Thoracic aorta (tissue), 2 donors: ENCODE measurements at regions not wholly inside any gene's neighbourhood (a gene's known extent, or its start where the extent isn't known, plus 50 kb on each side); places are given as distances from the start of the nearest gene placed in this dataset.

Source experiments
- ATAC-seq: fragments of 150-250 bp; one replicate; pipeline ENCODE4 v1.8.0; 2017; ENCODE audit warnings: low read depth; ENCODE audit not compliant: insufficient number of reproducible peaks, low FRiP score
- DNase-seq: peaks from one replicate; pipeline ENCODE4 v3.0.0-alpha.2; 2020; ENCODE audit warnings: low spot score
- H3K27ac ChIP-seq, 2 donors: fragments of 200-600 bp; sonication (generic); 1 replicate in 1 of 2; 2 replicates in 1 of 2; pipeline ENCODE4 v1.5.1; 2016; ENCODE audit warnings: mild to moderate bottlenecking in 2 of 2, moderate library complexity in 2 of 2
- H3K27me3 ChIP-seq: fragments of 200-600 bp; sonication (generic); replicated peaks from 2 replicates; pipeline ENCODE4 v1.6.0; 2016; ENCODE audit warnings: mild to moderate bottlenecking; ENCODE audit not compliant: insufficient read depth
- H3K36me3 ChIP-seq: fragments of 200-600 bp; sonication (generic); one replicate; pipeline ENCODE4 v1.5.1; 2016
- H3K4me1 ChIP-seq, 2 donors: fragments of 200-600 bp; sonication (generic); 1 replicate in 1 of 2; 2 replicates in 1 of 2; pipeline versions ENCODE4 v1.5.1 to v1.6.0; 2016; ENCODE audit warnings: low read depth in 2 of 2, mild to moderate bottlenecking in 1 of 2; ENCODE audit not compliant: control insufficient read depth in 1 of 2
- H3K4me3 ChIP-seq: fragments of 200-600 bp; sonication (generic); 2 replicates; pipeline ENCODE4 v1.5.1; 2016; ENCODE audit warnings: mild to moderate bottlenecking
- H3K9me3 ChIP-seq: fragments of 200-600 bp; sonication (generic); 2 replicates; pipeline ENCODE4 v1.5.1; 2016
- TF ChIP-seq, protein P1 (sequence below): fragments of 200-600 bp; sonication (generic); IDR thresholded peaks from one replicate; pipeline ENCODE4 v1.5.1; 2019; ENCODE audit warnings: antibody characterized with exemption

DNA sequence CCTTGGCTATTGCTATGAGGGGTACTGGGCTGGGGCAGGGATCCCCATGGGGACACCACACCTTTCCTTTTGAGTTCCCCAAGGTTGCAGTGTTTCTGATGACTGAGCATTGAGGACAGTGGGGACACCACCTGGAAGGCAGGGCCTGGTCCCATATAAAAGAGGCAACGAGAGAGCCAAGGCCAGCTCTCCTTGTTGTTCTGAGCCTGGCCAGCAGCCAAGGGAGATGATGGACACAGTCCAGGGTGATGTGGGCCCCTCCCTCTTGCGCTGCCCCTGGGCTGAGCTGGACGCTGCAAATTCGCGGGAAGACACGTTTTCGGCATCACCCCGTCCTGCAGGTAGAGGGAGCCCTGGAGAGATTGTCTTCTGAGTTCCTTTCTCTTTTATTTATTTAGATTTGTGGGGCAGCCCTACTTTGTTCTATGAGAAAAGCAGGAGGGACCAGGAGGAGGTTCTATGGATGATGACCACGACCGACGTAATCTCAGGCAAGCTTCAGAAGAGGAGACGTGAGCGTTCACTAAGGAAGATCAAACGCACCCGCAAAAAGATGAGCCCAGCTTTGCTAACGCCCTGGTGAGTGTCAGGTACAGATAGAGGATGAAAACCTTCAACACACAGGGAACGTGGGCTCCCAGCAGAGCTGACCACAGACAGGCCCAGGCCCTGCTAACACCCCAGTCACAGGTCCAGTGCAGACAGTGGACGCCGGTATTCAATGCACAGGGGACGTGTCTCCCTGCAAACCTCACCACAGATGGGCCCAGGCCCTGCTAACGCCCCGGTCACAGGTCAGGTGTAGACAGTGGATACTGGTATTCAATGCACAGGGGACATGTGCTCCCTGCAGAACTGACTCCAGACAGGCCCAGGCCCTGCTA lies 97.4 kb downstream of the SHOX start:
- Histone ChIP-seq H3K9me3 (no peaks in the 10 kb centered on the region), H3K27ac (no peak overlapping the region), H3K36me3 (no peaks in the 10 kb centered on the region), H3K27me3 (no peaks in the 10 kb centered on the region), H3K4me1 (no peaks in the 10 kb centered on the region), H3K4me3 (no peak overlapping the region)
- no peak for DNase-seq
- TF ChIP-seq, protein P1, sequence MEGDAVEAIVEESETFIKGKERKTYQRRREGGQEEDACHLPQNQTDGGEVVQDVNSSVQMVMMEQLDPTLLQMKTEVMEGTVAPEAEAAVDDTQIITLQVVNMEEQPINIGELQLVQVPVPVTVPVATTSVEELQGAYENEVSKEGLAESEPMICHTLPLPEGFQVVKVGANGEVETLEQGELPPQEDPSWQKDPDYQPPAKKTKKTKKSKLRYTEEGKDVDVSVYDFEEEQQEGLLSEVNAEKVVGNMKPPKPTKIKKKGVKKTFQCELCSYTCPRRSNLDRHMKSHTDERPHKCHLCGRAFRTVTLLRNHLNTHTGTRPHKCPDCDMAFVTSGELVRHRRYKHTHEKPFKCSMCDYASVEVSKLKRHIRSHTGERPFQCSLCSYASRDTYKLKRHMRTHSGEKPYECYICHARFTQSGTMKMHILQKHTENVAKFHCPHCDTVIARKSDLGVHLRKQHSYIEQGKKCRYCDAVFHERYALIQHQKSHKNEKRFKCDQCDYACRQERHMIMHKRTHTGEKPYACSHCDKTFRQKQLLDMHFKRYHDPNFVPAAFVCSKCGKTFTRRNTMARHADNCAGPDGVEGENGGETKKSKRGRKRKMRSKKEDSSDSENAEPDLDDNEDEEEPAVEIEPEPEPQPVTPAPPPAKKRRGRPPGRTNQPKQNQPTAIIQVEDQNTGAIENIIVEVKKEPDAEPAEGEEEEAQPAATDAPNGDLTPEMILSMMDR = no peak
- ATAC-seq = no peak

GRCh38 chrX:725971-726370 lies 95.4 kb downstream of the SHOX start:
- ATAC-seq = no peak
- Histone ChIP-seq H3K4me3 (no peak overlapping the region), H3K27me3 (no peaks in the 10 kb centered on the region), H3K4me1 (no peaks in the 10 kb centered on the region), H3K36me3 (no peaks in the 10 kb centered on the region), H3K9me3 (no peaks in the 10 kb centered on the region), H3K27ac (no peak overlapping the region)
- TF ChIP-seq, protein P1 = no peak
- DNase-seq = no peak

DNA sequence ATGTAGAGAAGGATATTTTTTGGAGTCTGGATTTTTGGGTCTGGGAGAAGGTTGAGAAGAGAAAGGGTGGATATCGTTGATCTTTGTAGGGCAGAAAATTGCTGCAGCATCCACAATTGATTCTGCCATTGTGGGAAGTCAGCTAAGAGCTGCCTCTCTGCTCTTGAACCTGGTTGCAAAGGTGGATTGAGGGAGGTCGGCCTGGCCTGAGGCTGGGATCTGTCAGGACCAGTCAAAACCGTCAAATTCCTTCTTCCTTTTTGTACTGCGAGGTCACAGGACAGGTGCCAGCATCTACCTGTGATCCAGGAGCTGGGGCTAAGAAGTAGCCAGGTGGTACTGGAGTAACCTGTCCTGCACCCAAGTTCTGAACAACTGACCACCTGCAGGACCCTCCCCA lies 93.7 kb downstream of the SHOX start:
- Histone ChIP-seq H3K9me3 (no peaks in the 10 kb centered on the region), H3K27me3 (no peaks in the 10 kb centered on the region), H3K4me3 (no peak overlapping the region), H3K27ac (no peak overlapping the region), H3K4me1 (no peaks in the 10 kb centered on the region), H3K36me3 (no peaks in the 10 kb centered on the region)
- no peak for DNase-seq
- ATAC-seq = no peak
- TF ChIP-seq, protein P1 = no peak

GRCh38 chrX:723781-724180 lies 93.2 kb downstream of the SHOX start:
- DNase-seq (no peak), ATAC-seq (no peak)
- TF ChIP-seq, protein P1 = no peak
- Histone ChIP-seq H3K36me3 (no peaks in the 10 kb centered on the region), H3K4me3 (no peak overlapping the region), H3K9me3 (no peaks in the 10 kb centered on the region), H3K27ac (no peak overlapping the region), H3K27me3 (no peaks in the 10 kb centered on the region), H3K4me1 (no peaks in the 10 kb centered on the region)

DNA sequence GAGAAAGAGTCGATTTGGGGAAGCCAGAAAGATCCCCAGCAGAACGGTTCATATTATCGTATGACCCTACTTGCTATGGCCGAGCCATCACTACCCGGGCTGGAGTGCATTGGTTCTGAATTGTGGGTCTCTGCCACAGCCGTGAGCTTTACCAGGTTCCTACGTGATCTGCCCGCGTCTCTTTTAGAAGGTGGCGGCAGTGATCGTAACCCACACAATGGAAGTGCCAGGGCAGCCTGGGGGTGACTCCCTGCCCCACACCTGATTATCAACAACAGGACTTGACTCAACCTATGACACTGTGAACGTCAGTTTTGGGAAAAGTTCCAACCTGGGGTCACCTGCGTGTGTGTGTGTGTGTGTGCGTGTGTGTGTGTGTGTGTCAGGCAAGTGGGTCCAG lies 90.8 kb downstream of the SHOX start:
- H3K9me3 ChIP-seq = no peaks in the 10 kb centered on the region
- H3K36me3 ChIP-seq = no peaks in the 10 kb centered on the region
- DNase-seq (no peak), ATAC-seq (no peak)
- no peak overlapping the region for H3K27ac ChIP-seq
- no peaks in the 10 kb centered on the region for H3K4me1 ChIP-seq
- H3K27me3 ChIP-seq = no peaks in the 10 kb centered on the region
- H3K4me3 ChIP-seq = no peak overlapping the region
- TF ChIP-seq, protein P1 = no peak
